GM10248 (cell line): ENCODE measurements at regions not wholly inside any gene's neighbourhood (a gene's known extent, or its start where the extent isn't known, plus 50 kb on each side); places are given as distances from the start of the nearest gene placed in this dataset.

ENCODE experiments used
- CTCF ChIA-PET: fragments of 300-600 bp; sonication (Branson Sonifier 250); formaldehyde crosslinking; extraction: SDS; loops from one replicate; lab custom pipeline; 2021; ENCODE audit warnings: antibody characterized with exemption; lab: Yijun Ruan, JAX
- POLR2A ChIA-PET: fragments of 350-650 bp; sonication (Branson Sonifier 250); formaldehyde crosslinking; extraction: SDS; loops from one replicate; lab custom pipeline; 2020; ENCODE audit warnings: antibody characterized with exemption; lab: Yijun Ruan, JAX
- DNase-seq: peaks from one replicate; pipeline ENCODE4 v3.0.0; 2012; ENCODE audit errors: extremely low spot score
- TF ChIP-seq, protein P1 (sequence below): IDR thresholded peaks from 2 replicates; pipeline ENCODE4 v1.5.1; 2012; ENCODE audit warnings: mild to moderate bottlenecking, low read depth; ENCODE audit errors: extremely low read depth, missing control alignments, control extremely low read depth

DNA sequence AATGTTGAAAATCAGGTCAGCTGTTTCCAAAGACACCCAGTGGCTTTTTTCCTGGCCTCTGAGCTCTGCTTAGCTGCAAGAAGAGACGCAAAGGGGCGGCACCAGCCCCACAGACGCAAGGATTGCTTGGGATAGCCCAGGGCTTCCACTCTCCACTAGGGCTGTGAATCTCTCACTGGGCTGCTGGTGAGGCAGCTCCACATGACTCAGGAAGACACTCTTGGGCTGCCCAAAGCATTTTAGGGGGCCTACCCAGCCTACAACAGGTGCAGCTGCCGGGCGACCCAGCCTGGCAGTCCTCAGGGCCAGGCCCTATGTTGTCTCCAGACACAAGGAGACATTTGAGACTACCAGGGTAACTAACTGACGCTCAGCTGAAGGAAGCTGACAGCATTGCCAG, 59.8 kb downstream of the FAM50B start:
- POLR2A ChIA-PET = no interaction called here
- TF ChIP-seq, protein P1, sequence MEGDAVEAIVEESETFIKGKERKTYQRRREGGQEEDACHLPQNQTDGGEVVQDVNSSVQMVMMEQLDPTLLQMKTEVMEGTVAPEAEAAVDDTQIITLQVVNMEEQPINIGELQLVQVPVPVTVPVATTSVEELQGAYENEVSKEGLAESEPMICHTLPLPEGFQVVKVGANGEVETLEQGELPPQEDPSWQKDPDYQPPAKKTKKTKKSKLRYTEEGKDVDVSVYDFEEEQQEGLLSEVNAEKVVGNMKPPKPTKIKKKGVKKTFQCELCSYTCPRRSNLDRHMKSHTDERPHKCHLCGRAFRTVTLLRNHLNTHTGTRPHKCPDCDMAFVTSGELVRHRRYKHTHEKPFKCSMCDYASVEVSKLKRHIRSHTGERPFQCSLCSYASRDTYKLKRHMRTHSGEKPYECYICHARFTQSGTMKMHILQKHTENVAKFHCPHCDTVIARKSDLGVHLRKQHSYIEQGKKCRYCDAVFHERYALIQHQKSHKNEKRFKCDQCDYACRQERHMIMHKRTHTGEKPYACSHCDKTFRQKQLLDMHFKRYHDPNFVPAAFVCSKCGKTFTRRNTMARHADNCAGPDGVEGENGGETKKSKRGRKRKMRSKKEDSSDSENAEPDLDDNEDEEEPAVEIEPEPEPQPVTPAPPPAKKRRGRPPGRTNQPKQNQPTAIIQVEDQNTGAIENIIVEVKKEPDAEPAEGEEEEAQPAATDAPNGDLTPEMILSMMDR = no peak
- no peak for DNase-seq
- CTCF ChIA-PET = no interaction called here

DNA sequence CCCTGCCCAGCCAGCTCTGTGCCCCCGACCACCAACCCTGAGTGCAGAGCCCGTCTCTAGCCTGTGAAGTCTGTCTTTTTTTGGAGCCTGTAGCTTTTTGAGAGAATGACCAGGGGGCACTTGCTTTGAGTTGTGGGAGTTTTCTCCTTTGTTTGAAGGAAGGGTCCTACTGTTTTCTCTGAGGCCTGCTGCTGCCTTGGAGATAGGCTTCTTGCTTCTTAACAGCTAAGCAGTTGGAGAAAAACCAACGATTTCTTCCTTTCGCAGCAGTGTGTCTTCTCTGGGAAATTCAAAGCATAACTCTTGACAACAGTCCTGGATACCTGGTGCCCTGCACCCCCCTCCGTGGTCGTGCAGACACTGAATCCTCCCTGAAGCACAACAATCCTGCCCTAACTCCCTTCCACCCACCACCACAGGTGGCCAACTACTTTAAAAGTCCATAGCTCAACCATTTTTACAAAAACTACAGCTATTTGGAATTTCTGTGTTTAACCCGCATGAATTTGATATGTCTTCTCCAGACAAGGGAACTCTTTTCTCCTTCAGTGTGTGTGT, 61.0 kb downstream of the FAM50B start:
- no peak for DNase-seq
- POLR2A ChIA-PET = no interaction called here
- CTCF ChIA-PET = interaction anchor here (1.2 to 1.8 kb wide), 2 partner anchors 14 to 23 kb away, joined by 4 read pairs; no protein-coding TSS in a partner anchor
- TF ChIP-seq, protein P1 = no peak

DNA sequence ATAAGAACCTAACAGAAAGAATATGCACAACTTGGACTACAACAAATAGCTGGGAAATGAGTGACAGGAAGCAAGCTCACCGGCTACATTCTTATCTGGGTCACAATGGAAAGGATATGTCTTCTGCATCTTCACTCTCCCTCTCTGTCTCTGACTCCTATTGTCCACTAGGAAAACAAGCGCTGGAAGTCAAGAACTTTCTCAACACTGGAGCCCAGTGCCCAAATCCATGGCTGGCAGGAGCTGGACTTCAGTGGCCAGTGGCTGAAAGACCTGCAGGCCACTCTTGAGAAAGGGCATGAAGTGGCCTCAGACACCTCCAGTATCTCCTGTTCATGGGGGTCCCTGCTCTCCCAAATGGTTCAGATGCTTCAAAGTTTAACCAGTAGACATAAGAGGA, 62.0 kb downstream of the FAM50B start:
- no peak for DNase-seq
- TF ChIP-seq, protein P1 = no peak
- ChIA-PET POLR2A (no interaction called here), CTCF (interaction anchor here (1.2 to 1.8 kb wide), 2 partner anchors 15 to 163 kb away, joined by 3 to 4 read pairs; no protein-coding TSS in a partner anchor)

DNA sequence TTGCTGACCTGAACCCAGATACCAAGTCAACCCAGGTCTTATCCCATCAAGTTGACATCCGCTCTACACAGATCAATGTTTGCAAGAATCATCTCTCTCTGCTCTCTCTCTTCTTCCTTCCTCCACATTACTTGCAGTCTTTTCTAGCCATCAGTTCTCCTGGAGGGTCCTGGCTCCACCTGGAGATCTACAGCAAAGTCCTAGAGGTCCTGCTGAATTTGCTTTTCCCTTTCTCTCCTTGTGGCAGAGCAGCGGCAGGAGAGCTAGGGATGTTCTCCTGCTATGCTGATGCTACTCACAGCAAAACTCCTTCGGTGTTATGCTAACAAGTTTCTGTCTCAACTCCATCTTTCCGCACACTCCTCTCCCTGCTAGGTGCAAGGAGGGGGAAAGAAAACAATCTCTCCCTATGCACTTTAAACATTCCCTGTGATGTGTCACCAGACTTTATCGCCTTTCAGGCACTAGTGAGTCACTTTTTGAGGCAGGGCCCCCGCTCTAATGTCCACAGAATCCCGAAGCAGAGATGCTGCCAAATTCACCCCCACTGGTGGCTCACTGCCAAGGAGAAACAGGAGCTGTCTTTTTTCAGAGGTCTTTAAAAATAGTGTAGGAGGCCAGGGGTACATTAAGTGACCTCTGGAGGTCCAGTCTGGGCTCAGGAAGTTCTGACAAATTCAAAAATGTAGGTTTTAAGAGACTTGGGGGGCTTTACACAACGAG, 62.6 kb downstream of the FAM50B start:
- POLR2A ChIA-PET = no interaction called here
- TF ChIP-seq, protein P1 = no peak
- no peak for DNase-seq
- CTCF ChIA-PET = interaction anchor here (1.1 to 1.2 kb wide), 2 partner anchors 93 to 163 kb away, joined by 3 read pairs; no protein-coding TSS in a partner anchor

DNA sequence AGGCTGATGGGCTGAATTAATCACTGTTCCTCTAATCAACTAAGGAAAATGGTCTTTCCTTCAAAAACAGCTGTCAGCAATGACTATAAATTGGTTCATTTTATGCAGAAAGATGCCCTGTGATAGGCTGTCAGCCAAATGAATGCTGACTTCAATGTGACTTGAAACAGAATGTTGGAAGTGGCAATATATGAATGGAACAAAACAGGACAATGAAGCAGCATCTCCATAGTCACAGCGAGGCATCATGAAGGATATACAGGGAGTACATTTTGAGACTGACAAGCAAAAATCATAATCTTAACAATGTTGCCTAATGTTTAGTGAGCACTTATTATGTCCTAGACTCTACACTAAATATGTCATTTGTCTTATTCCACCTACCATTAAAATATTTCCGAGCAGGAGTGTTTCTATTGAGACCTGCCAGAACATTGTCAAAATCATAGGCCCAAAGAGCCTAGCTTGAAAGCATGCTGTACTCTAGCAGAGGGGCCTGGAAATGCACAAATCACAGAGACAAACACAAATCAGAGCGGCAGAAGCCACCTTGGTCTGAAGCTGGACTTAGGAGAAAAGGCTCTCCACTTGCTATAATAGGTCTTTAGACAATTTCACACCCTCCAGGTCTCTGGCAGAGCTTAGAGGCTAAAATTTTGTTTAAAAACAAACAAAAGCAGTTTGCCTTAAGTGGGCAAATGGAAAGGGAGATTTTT, 63.3 kb downstream of the FAM50B start:
- ChIA-PET POLR2A (no interaction called here), CTCF (interaction anchor here (1.0 to 1.2 kb wide), 3 partner anchors 10 to 633 kb away, joined by 3 read pairs; no protein-coding TSS in a partner anchor)
- TF ChIP-seq, protein P1 = no peak
- DNase-seq = no peak
